C4-2B (cell line): ENCODE measurements at regions not wholly inside any gene's neighbourhood (a gene's known extent, or its start where the extent isn't known, plus 50 kb on each side); places are given as distances from the start of the nearest gene placed in this dataset.

ENCODE experiments used
- ZFX ChIP-seq: fragments of 450-650 bp; IDR thresholded peaks from 2 replicates; pipeline ENCODE4 v1.6.1; 2017
- TF ChIP-seq, protein P1 (sequence below): fragments of 450-650 bp; conservative IDR thresholded peaks from 2 replicates; pipeline ENCODE4 v1.5.1; 2017; ENCODE audit warnings: mild to moderate bottlenecking

DNA sequence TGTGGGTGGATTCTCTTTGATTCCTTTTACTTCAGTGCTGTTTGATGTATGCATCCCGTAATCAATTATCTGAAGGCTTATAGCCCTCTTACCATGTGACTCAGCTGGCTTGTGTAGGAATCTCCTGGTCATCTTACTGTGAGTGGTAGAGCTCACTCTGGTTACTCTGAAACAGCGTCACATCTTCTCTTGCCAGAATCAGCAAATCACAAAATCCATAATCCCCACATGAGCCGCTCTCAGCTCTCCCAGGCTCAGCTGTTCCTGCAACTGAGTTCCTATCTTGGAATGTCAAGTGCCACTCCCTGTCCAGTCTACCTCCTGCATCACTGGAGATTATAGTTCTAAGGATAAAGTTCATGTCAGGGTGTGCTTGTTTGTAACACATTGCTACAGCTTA lies 278.0 kb downstream of the FBXO8 start:
- TF ChIP-seq, protein P1, sequence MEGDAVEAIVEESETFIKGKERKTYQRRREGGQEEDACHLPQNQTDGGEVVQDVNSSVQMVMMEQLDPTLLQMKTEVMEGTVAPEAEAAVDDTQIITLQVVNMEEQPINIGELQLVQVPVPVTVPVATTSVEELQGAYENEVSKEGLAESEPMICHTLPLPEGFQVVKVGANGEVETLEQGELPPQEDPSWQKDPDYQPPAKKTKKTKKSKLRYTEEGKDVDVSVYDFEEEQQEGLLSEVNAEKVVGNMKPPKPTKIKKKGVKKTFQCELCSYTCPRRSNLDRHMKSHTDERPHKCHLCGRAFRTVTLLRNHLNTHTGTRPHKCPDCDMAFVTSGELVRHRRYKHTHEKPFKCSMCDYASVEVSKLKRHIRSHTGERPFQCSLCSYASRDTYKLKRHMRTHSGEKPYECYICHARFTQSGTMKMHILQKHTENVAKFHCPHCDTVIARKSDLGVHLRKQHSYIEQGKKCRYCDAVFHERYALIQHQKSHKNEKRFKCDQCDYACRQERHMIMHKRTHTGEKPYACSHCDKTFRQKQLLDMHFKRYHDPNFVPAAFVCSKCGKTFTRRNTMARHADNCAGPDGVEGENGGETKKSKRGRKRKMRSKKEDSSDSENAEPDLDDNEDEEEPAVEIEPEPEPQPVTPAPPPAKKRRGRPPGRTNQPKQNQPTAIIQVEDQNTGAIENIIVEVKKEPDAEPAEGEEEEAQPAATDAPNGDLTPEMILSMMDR: no peak
- TF ChIP-seq ZFX: no peak
